Mesothelial cell of epicardium (in vitro differentiated cells): ENCODE measurements at regions not wholly inside any gene's neighbourhood (a gene's known extent, or its start where the extent isn't known, plus 50 kb on each side); places are given as distances from the start of the nearest gene placed in this dataset.

Source experiments
- DNase-seq, 2 experiments: peaks; one replicate each; pipeline ENCODE4 v3.0.0; 2021; ENCODE audit warnings: low spot score in 2 of 2; ENCODE audit not compliant: unreplicated experiment in 2 of 2
- H3K27ac Mint-ChIP-seq: 2 replicates; pipeline ENCODE4 v1.8.0; 2021; ENCODE audit warnings: mixed read lengths
- H3K27me3 Mint-ChIP-seq: 2 replicates; pipeline ENCODE4 v1.8.0; 2021; ENCODE audit warnings: low read depth, mixed read lengths
- H3K36me3 Mint-ChIP-seq: 2 replicates; pipeline ENCODE4 v1.8.0; 2021; ENCODE audit warnings: mixed read lengths
- H3K4me1 Mint-ChIP-seq: 2 replicates; pipeline ENCODE4 v1.8.0; 2021; ENCODE audit warnings: mixed read lengths
- H3K4me3 Mint-ChIP-seq: 2 replicates; pipeline ENCODE4 v1.8.0; 2021; ENCODE audit warnings: mild to moderate bottlenecking, moderate library complexity, mixed read lengths
- H3K9me3 Mint-ChIP-seq: 2 replicates; pipeline ENCODE4 v1.8.0; 2021; ENCODE audit warnings: mixed read lengths
- TF ChIP-seq, protein P1 (sequence below): fragments of 200-600 bp; sonication (generic); IDR thresholded peaks from one replicate; pipeline ENCODE4 v1.5.0; 2021; ENCODE audit warnings: antibody characterized with exemption; ENCODE audit not compliant: unreplicated experiment

- TF ChIP-seq, protein P1, sequence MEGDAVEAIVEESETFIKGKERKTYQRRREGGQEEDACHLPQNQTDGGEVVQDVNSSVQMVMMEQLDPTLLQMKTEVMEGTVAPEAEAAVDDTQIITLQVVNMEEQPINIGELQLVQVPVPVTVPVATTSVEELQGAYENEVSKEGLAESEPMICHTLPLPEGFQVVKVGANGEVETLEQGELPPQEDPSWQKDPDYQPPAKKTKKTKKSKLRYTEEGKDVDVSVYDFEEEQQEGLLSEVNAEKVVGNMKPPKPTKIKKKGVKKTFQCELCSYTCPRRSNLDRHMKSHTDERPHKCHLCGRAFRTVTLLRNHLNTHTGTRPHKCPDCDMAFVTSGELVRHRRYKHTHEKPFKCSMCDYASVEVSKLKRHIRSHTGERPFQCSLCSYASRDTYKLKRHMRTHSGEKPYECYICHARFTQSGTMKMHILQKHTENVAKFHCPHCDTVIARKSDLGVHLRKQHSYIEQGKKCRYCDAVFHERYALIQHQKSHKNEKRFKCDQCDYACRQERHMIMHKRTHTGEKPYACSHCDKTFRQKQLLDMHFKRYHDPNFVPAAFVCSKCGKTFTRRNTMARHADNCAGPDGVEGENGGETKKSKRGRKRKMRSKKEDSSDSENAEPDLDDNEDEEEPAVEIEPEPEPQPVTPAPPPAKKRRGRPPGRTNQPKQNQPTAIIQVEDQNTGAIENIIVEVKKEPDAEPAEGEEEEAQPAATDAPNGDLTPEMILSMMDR: no peak
- H3K27ac Mint-ChIP-seq: no peak overlapping the region
- H3K4me3 Mint-ChIP-seq: no peak overlapping the region
- H3K36me3 Mint-ChIP-seq: no peaks in the 10 kb centered on the region
- H3K9me3 Mint-ChIP-seq: no peaks in the 10 kb centered on the region
- peaks cover 19% of the 10 kb centered on the region for H3K27me3 Mint-ChIP-seq
- peaks cover 19% of the 10 kb centered on the region for H3K4me1 Mint-ChIP-seq
- no peak for DNase-seq
These were observed 443.9 kb downstream of the TCERG1L start for GRCh38 chr10:130867446-130868194.

- peaks cover 16% of the 10 kb centered on the region for H3K27me3 Mint-ChIP-seq
- no peaks in the 10 kb centered on the region for H3K9me3 Mint-ChIP-seq
- TF ChIP-seq, protein P1: no peak
- DNase-seq: no peak
- no peak overlapping the region for H3K4me3 Mint-ChIP-seq
- peaks cover 19% of the 10 kb centered on the region for H3K4me1 Mint-ChIP-seq
- H3K36me3 Mint-ChIP-seq: no peaks in the 10 kb centered on the region
- H3K27ac Mint-ChIP-seq: peak overlapping the region; percentile 9
These were observed 442.2 kb downstream of the TCERG1L start for GRCh38 chr10:130869179-130869841.

GRCh38 chr10:130871406-130871805 is 440.1 kb downstream of the TCERG1L start:
- H3K27me3 Mint-ChIP-seq: peaks cover 14% of the 10 kb centered on the region
- H3K9me3 Mint-ChIP-seq: no peaks in the 10 kb centered on the region

GRCh38 chr10:130873636-130874035 is 437.9 kb downstream of the TCERG1L start:
- peaks cover 9% of the 10 kb centered on the region for H3K4me1 Mint-ChIP-seq
- peak in 1 of 2 experiments; percentile 31 for DNase-seq
- no peak overlapping the region for H3K27ac Mint-ChIP-seq
- H3K27me3 Mint-ChIP-seq: peaks cover 13% of the 10 kb centered on the region
- no peak overlapping the region for H3K4me3 Mint-ChIP-seq
- no peaks in the 10 kb centered on the region for H3K9me3 Mint-ChIP-seq
- no peaks in the 10 kb centered on the region for H3K36me3 Mint-ChIP-seq
- TF ChIP-seq, protein P1: no peak

More at GRCh38 chr10:130871406-130871805, 440.1 kb downstream of the TCERG1L start:
- TF ChIP-seq, protein P1: no peak
- H3K27ac Mint-ChIP-seq: no peak overlapping the region
- H3K36me3 Mint-ChIP-seq: no peaks in the 10 kb centered on the region
- H3K4me3 Mint-ChIP-seq: no peak overlapping the region
- peaks cover 9% of the 10 kb centered on the region for H3K4me1 Mint-ChIP-seq
- DNase-seq: peak in 1 of 2 experiments; percentile 16

DNA sequence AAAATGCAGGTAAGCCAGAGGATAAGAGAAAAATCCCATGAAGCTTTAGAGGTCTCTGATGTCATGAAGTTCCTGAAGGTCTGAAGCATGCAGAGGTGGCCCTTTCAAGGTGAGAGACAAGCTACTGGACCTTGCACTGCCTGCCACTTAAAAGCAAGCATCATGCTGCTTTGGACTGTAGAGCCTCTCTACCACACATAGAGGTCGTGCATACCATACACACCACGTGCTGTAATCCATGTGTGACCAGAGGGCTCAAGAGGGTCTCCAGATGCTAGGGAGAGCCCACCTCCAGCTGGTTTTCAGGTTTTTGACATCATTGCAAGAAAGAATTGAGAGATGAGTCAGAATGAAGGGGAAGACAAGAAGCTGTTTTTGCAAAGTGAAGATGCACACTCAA is 436.4 kb downstream of the TCERG1L start:
- H3K4me3 Mint-ChIP-seq: no peak overlapping the region
- H3K27me3 Mint-ChIP-seq: peaks cover 13% of the 10 kb centered on the region
- H3K27ac Mint-ChIP-seq: no peak overlapping the region
- H3K9me3 Mint-ChIP-seq: no peaks in the 10 kb centered on the region
- no peaks in the 10 kb centered on the region for H3K4me1 Mint-ChIP-seq
- DNase-seq: no peak
- no peaks in the 10 kb centered on the region for H3K36me3 Mint-ChIP-seq
- TF ChIP-seq, protein P1: no peak
